ENCODE measurements at regions not wholly inside any gene's neighbourhood (a gene's known extent, or its start where the extent isn't known, plus 50 kb on each side); places are given as distances from the start of the nearest gene placed in this dataset.

- no peak for TF ChIP-seq CTCF (conservative IDR thresholded peaks at IDR 0.05; ENCODE audit: low read depth, low read length)
- no peak for TF ChIP-seq EZH2 (IDR thresholded peaks at IDR 0.05; ENCODE audit: low read length, unreplicated experiment)
- TF ChIP-seq EZH2phosphoT487 (IDR thresholded peaks at IDR 0.05; ENCODE audit: borderline replicate concordance, low read length) = no peak
Observed at GRCh38 chr2:149658553-149658952, 71.0 kb upstream of the MMADHC start.

Data from PC-3 (cell line).